Adrenal gland (tissue), 9 donors: ENCODE measurements at regions not wholly inside any gene's neighbourhood (a gene's known extent, or its start where the extent isn't known, plus 50 kb on each side); places are given as distances from the start of the nearest gene placed in this dataset.

Source experiments
- DNase-seq, 7 donors: peaks; one replicate each; pipeline ENCODE4 v3.0.0-alpha.2; 2019 to 2020
- H3K27ac ChIP-seq, 5 donors: fragments of 200-600 bp; sonication (generic) in 4 of 5; 1 replicate in 3 of 5; 2 replicates in 2 of 5; pipeline versions ENCODE4 v1.5.1 to v1.8.0; 2016 to 2020; ENCODE audit warnings: mild to moderate bottlenecking in 1 of 5
- H3K27me3 ChIP-seq: fragments of 200-600 bp; 2 replicates; pipeline ENCODE4 v1.8.0; 2021
- H3K36me3 ChIP-seq, 2 donors: fragments of 200-600 bp; replicated peaks in 1 of 2; 1 replicate in 1 of 2; 2 replicates in 1 of 2; pipeline versions ENCODE4 v1.5.1 to v1.8.0; 2018 to 2022
- H3K4me1 ChIP-seq, 2 donors: fragments of 200-600 bp; replicated peaks in 1 of 2; 1 replicate in 1 of 2; 2 replicates in 1 of 2; pipeline versions ENCODE4 v1.5.1 to v1.8.0; 2018 to 2021
- H3K4me3 ChIP-seq, 4 donors: fragments of 200-600 bp; sonication (generic) in 3 of 4; one replicate each; pipeline ENCODE4 v1.5.1; 2016 to 2018
- H3K9me3 ChIP-seq, 3 donors: fragments of 200-600 bp; sonication (generic) in 1 of 3; replicated peaks in 1 of 3; 1 replicate in 2 of 3; 2 replicates in 1 of 3; pipeline versions ENCODE4 v1.5.1 to v1.8.0; 2016 to 2021
- POLR2A ChIP-seq, 2 donors: fragments of 450-650 bp; IDR thresholded peaks; one replicate each; pipeline ENCODE4 v1.6.1; 2017; ENCODE audit warnings: antibody characterized with exemption in 2 of 2, mild to moderate bottlenecking in 2 of 2, moderate library complexity in 1 of 2
- WGBS, 4 donors: extraction: QIAGEN DNeasy Blood & Tissue Kit in 2 of 4; methylation state at CpG; one replicate each; pipeline versions ENCODE4 v1.1.5 to v1.1.7; 2013 to 2017; 5-methylcytosine and 5-hydroxymethylcytosine counted together
- intact Hi-C, 2 donors: fragments of 100-400 bp; cut with DNase I; formaldehyde crosslinking; loops; one replicate each; pipeline versions ENCODE4 v1.14.1 to v1.15.0; 2022 to 2023
- TF ChIP-seq, protein P1 (sequence below), 6 experiments: fragments of 450-650 bp in 4 of 6; fragments of 200-600 bp in 2 of 6; sonication (generic) in 1 of 6; IDR thresholded peaks; 1 replicate in 5 of 6; 2 replicates in 1 of 6; pipeline versions ENCODE4 v1.5.1 to v1.8.0; 2016 to 2021; ENCODE audit warnings: antibody characterized with exemption in 6 of 6, mild to moderate bottlenecking in 2 of 6, moderate library complexity in 1 of 6
- donor health status: healthy with polysubstance abuse.
- donor health status: Bipolar disorder and iron deficiency.
- donor health status: DM: yes; HTN: yes; CAD: no.
- donor health status: DM: no; HTN: no; CAD: no.
- donor health status: DM: no; HTN: no; CAD: no.

DNA sequence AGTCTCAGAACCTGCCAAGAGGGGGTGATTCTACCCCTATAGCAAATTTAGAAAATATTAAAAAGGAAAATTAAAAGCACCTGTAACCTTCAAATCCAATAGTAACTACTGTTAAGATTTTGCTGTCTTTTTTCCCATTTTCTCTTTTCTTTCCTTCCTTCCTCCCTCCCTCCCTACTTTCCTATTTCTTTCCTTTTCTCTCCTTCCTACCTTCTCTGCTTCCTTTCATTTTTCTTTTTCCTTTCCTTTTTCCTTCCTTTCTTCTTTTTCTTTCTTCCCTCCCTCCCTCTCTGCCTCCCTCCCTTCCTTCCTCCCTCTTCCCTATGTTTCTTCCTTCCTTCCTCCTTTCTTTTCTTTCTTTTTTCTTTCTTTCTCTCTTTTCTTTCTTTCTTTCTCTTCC lies 120.2 kb upstream of the KCTD7 start:
- intact Hi-C loops: no loop called here

DNA sequence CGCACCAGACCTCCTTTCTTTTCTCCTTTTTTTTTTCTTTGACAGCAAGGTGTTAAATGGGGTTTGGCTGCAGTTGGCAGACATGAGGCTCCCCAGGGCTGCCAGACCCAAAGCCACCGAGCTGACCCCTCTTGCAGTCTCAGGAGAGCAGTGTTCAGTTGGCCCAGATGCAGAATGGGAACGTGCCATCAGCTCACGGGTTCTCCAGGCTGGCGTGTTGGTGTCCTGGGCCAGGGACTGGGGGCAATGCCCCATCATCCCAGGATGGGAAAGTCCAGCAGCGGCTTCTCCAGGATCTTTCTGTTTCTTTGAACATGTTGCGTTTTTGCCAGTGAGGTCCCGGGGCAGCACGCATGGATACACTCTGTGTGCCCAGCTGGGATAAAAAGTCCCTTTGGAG lies 114.6 kb upstream of the KCTD7 start:
- Histone ChIP-seq H3K27ac (no peak overlapping the region), H3K9me3 (no peaks in the 10 kb centered on the region), H3K36me3 (no peaks in the 10 kb centered on the region), H3K4me3 (no peak overlapping the region), H3K4me1 (no peaks in the 10 kb centered on the region), H3K27me3 (no peaks in the 10 kb centered on the region)
- 75 to 82% (median 80%) methylated on average over 8 to 9 of the region's 9 CpGs for WGBS, 4 donors
- DNase-seq: no peak
- intact Hi-C loops: no loop called here
- TF ChIP-seq, protein P1, sequence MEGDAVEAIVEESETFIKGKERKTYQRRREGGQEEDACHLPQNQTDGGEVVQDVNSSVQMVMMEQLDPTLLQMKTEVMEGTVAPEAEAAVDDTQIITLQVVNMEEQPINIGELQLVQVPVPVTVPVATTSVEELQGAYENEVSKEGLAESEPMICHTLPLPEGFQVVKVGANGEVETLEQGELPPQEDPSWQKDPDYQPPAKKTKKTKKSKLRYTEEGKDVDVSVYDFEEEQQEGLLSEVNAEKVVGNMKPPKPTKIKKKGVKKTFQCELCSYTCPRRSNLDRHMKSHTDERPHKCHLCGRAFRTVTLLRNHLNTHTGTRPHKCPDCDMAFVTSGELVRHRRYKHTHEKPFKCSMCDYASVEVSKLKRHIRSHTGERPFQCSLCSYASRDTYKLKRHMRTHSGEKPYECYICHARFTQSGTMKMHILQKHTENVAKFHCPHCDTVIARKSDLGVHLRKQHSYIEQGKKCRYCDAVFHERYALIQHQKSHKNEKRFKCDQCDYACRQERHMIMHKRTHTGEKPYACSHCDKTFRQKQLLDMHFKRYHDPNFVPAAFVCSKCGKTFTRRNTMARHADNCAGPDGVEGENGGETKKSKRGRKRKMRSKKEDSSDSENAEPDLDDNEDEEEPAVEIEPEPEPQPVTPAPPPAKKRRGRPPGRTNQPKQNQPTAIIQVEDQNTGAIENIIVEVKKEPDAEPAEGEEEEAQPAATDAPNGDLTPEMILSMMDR (IDR thresholded peaks at IDR 0.05): no peak
- TF ChIP-seq POLR2A (IDR thresholded peaks at IDR 0.05): no peak

More for the DNA sequence above, 120.2 kb upstream of the KCTD7 start:
- Histone ChIP-seq H3K36me3 (no peaks in the 10 kb centered on the region), H3K4me1 (peaks cover 7 to 9% of the 10 kb centered on the region in 2 donors), H3K27ac (no peak overlapping the region), H3K9me3 (no peaks in the 10 kb centered on the region), H3K27me3 (no peaks in the 10 kb centered on the region), H3K4me3 (no peak overlapping the region)
- TF ChIP-seq POLR2A (IDR thresholded peaks at IDR 0.05): no peak
- TF ChIP-seq, protein P1 (IDR thresholded peaks at IDR 0.05): no peak
- DNase-seq: no peak

DNA sequence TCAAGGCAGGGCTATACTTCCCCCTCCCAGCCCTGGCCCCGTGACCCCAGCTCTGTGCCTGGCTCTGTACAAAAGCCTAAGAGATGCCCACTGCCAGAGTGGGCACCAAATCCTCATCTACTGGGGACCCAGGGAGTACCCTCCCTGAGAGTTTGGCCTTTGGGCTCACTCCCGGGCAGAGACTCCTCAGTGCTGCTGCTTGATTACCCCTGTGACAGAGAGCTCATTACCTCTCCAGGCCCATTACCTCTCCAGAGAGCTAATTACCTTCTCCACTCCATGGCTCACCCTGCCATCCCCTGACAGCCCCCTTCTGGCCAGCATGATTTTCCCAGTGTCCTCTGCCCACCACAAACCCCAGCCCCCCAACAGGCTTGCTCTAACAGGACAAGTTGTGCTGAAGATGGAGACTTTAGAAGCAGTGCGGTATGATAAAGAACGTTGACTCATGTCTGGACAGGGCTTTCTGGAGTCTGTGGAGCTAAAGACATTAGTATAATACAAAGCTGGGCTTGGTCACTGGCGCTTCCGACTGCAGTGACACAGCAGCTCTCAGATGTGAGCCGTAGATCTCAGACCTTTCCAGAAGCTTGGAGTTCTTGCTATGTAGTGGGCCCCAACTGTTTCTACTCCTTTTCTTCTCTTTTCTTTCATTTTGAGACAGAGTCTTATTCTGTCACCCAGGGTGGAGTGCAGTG lies 111.3 kb upstream of the KCTD7 start:
- no peaks in the 10 kb centered on the region for H3K36me3 ChIP-seq
- no peaks in the 10 kb centered on the region for H3K27me3 ChIP-seq
- no peaks in the 10 kb centered on the region for H3K9me3 ChIP-seq
- H3K4me1 ChIP-seq: no peaks in the 10 kb centered on the region
- WGBS, 4 donors: 76 to 81% (median 80%) methylated on average over 6 to 7 of the region's 7 CpGs
- no peak for DNase-seq
- H3K27ac ChIP-seq: no peak overlapping the region
- intact Hi-C loops: no loop called here
- no peak overlapping the region for H3K4me3 ChIP-seq
- TF ChIP-seq, protein P1 (IDR thresholded peaks at IDR 0.05): no peak
- no peak for TF ChIP-seq POLR2A (IDR thresholded peaks at IDR 0.05)

DNA sequence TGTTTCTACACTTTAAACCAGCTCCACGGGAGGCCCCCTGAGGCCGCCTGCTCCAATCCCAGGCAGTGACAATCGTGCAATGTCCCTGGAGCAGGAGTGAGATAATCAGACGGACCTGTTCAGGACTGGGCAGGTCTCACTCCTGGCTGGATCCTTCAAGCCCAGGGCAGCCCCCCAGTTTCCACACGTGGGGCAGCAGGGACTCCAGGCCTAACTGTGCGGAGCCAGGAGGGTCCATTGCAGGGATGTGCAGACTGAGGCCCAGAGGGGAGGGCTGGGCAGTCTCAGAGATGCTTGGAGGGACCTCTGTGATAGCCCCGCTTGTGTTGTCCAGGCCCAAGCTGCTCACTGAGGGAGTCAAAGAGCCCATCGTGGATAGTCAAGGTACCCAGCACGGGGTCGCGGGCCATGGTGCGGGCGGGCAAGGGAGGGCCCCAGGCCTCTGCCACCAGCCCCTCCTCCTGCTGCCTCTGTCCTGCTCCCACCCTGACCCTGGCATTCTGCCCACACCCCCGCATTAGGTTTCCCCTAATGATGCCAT lies 110.5 kb upstream of the KCTD7 start:
- TF ChIP-seq, protein P1 (IDR thresholded peaks at IDR 0.05): no peak
- TF ChIP-seq POLR2A (IDR thresholded peaks at IDR 0.05): no peak
- no peaks in the 10 kb centered on the region for H3K9me3 ChIP-seq
- no peak overlapping the region for H3K4me3 ChIP-seq
- H3K4me1 ChIP-seq: no peaks in the 10 kb centered on the region
- no peak overlapping the region for H3K27ac ChIP-seq
- H3K36me3 ChIP-seq: no peaks in the 10 kb centered on the region
- 64 to 81% (median 74%) methylated on average over 4 to 14 of the region's 14 CpGs for WGBS, 4 donors
- intact Hi-C loops: no loop called here
- no peaks in the 10 kb centered on the region for H3K27me3 ChIP-seq
- no peak for DNase-seq
